K562 (cell line): ENCODE measurements at regions not wholly inside any gene's neighbourhood (a gene's known extent, or its start where the extent isn't known, plus 50 kb on each side); places are given as distances from the start of the nearest gene placed in this dataset.

Experiments
- ATAC-seq: fragments of 200-7000 bp; cut with Tn5 transposase; 3 replicates; pipeline ENCODE4 v1.9.1; 2020; ENCODE audit warnings: moderate library complexity
- BruUV-seq: library from RNA; stranded (reverse); fragments of 400-500 nt; replicated peaks from 2 replicates; lab custom pipeline; 2021; lab: Mats Ljungman, UMichigan
- CTCF ChIA-PET: fragments of 300-600 bp; formaldehyde crosslinking; extraction: SDS; loops from one replicate; lab custom pipeline; 2021; ENCODE audit warnings: low intra/inter-chr PET ratio; lab: Yijun Ruan, JAX
- POLR2A ChIA-PET: fragments of 300-600, 350-650 bp; sonication (Branson Sonifier 250); formaldehyde crosslinking; extraction: SDS; loops from one replicate; lab custom pipeline; 2021; ENCODE audit warnings: antibody characterized with exemption, inconsistent platforms; lab: Yijun Ruan, JAX
- DNase-seq, 4 experiments: peaks; one replicate each; pipeline versions ENCODE4 v3.0.0 to v3.0.0-alpha.2; 2011 to 2018; ENCODE audit warnings: low spot score in 3 of 4, mixed read lengths in 3 of 4; ENCODE audit errors: extremely low read depth in 1 of 4
- FAIRE-seq: peaks from 2 replicates; lab custom pipeline; 2011; peaks lifted over from hg19 to GRCh38; lab: Jason Lieb, UNC
- H2AFZ ChIP-seq: 2 replicates; pipeline ENCODE4 v1.6.0; 2011; ENCODE audit warnings: low read depth, low read length, control low read depth, inconsistent platforms
- H3K27ac ChIP-seq: fragments of 200-600 bp; 3 replicates; pipeline ENCODE4 v1.8.0; 2011; ENCODE audit warnings: low read depth, mild to moderate bottlenecking, control low read depth, inconsistent platforms, low read length, moderate library complexity, mixed read lengths; ENCODE audit errors: extremely low read depth
- H3K27me3 ChIP-seq, 2 experiments: fragments of 300-600 bp in 1 of 2; 2 replicates in 1 of 2; 3 replicates in 1 of 2; pipeline versions ENCODE4 v1.6.0 to v1.8.0; 2011; ENCODE audit warnings: inconsistent platforms in 2 of 2, low read length in 2 of 2, mild to moderate bottlenecking in 1 of 2, mixed read lengths in 1 of 2, moderate library complexity in 1 of 2; ENCODE audit not compliant: control insufficient read depth in 2 of 2, insufficient read depth in 2 of 2
- H3K36me3 ChIP-seq: fragments of 300-600 bp; 3 replicates; pipeline ENCODE4 v1.8.0; 2011; ENCODE audit warnings: mild to moderate bottlenecking, low read length, inconsistent platforms; ENCODE audit not compliant: control insufficient read depth, insufficient read depth
- H3K4me1 ChIP-seq, 2 experiments: fragments of 200-600 bp in 1 of 2; replicated peaks in 1 of 2; 2 replicates in 1 of 2; 3 replicates in 1 of 2; pipeline versions ENCODE4 v1.5.1 to v1.8.0; 2011; ENCODE audit warnings: inconsistent platforms in 2 of 2, low read length in 2 of 2, mild to moderate bottlenecking in 1 of 2, mixed read lengths in 1 of 2, moderate library complexity in 1 of 2; ENCODE audit not compliant: control insufficient read depth in 2 of 2, insufficient read depth in 2 of 2
- H3K4me2 ChIP-seq: 2 replicates; pipeline ENCODE4 v1.6.1; 2011; ENCODE audit warnings: low read length, control low read depth, inconsistent platforms, mixed read lengths; ENCODE audit not compliant: insufficient read depth
- H3K4me3 ChIP-seq: fragments of 200-600 bp; sonication (generic), shearing (Covaris generic); 2 replicates; pipeline ENCODE4 v1.5.1; 2016; ENCODE audit warnings: control low read depth, inconsistent platforms
- H3K79me2 ChIP-seq: fragments of 200-600 bp; 3 replicates; pipeline ENCODE4 v1.8.0; 2011; ENCODE audit warnings: low read length, inconsistent platforms; ENCODE audit not compliant: control insufficient read depth, insufficient read depth
- H3K9ac ChIP-seq, 2 experiments: 2 replicates each; pipeline versions ENCODE4 v1.6.0 to v1.6.1; 2011; ENCODE audit warnings: low read depth in 2 of 2, low read length in 2 of 2, control low read depth in 1 of 2, inconsistent platforms in 1 of 2, mild to moderate bottlenecking in 1 of 2, mixed read lengths in 1 of 2; ENCODE audit not compliant: insufficient read depth in 1 of 2
- H3K9me1 ChIP-seq: one replicate; pipeline ENCODE4 v1.6.0; 2011; ENCODE audit warnings: inconsistent platforms, mild to moderate bottlenecking, low read length, moderate library complexity; ENCODE audit not compliant: control insufficient read depth, insufficient read depth
- H3K9me3 ChIP-seq: replicated peaks from 2 replicates; pipeline ENCODE4 v1.5.1; 2011; ENCODE audit warnings: low read depth, low read length, inconsistent platforms; ENCODE audit not compliant: control insufficient read depth, insufficient read depth
- H4K20me1 ChIP-seq: replicated peaks from 2 replicates; pipeline ENCODE4 v1.6.1; 2011; ENCODE audit warnings: low read length, inconsistent platforms, mixed read lengths; ENCODE audit not compliant: control insufficient read depth, insufficient read depth
- BACH1 ChIP-seq: fragments of 200-800 bp; sonication (Bioruptor generic); IDR thresholded peaks from 2 replicates; pipeline ENCODE4 v1.6.1; 2016; ENCODE audit warnings: missing genetic modification characterization, missing compliant biosample characterization
- BDP1 ChIP-seq: IDR thresholded peaks from 3 replicates; pipeline ENCODE4 v1.6.1; 2011; ENCODE audit not compliant: insufficient read length, insufficient read depth
- FOXA3 ChIP-seq, 2 experiments: fragments of 450-650 bp in 1 of 2; sonication (generic) in 1 of 2; formaldehyde crosslinking; IDR thresholded peaks in 1 of 2; conservative IDR thresholded peaks in 1 of 2; 2 replicates each; pipeline versions ENCODE4 v1.4.0 to v1.8.0; 2020 to 2022; ENCODE audit warnings: mild to moderate bottlenecking in 2 of 2, missing genetic modification reagents in 1 of 2
- FOXK1 ChIP-seq: sonication (generic); formaldehyde crosslinking; IDR thresholded peaks from 2 replicates; pipeline ENCODE4 v1.8.0; 2022; ENCODE audit warnings: missing genetic modification reagents, mild to moderate bottlenecking, borderline replicate concordance
- STAT5B ChIP-seq: fragments of 250-450 bp; sonication (Bioruptor Pico); IDR thresholded peaks from 2 replicates; pipeline ENCODE4 v1.8.0; 2021; ENCODE audit warnings: mild to moderate bottlenecking, inconsistent platforms
- ZBTB7A ChIP-seq: IDR thresholded peaks from 2 replicates; pipeline ENCODE4 v1.6.1; 2011; ENCODE audit warnings: low read depth, mild to moderate bottlenecking, low read length, moderate library complexity, borderline replicate concordance; ENCODE audit not compliant: control insufficient read depth
- ZNF583 ChIP-seq: fragments of 250-450 bp; sonication (Bioruptor Pico); IDR thresholded peaks from 2 replicates; pipeline ENCODE4 v1.4.0; 2020
- WGBS: fragments of 100-300 bp; shearing (Covaris generic); methylation state at CpG from one replicate; pipeline ENCODE4 v1.1.6; 2016; ENCODE audit warnings: low coverage, mixed read lengths; ENCODE audit not compliant: insufficient coverage; ENCODE audit errors: missing lambda C conversion rate; 5-methylcytosine and 5-hydroxymethylcytosine counted together
- in situ Hi-C: fragments of 300-500 bp; cut with MboI; formaldehyde crosslinking; loops from 4 replicates; pipeline ENCODE4 v1.15.0; 2018; ENCODE audit warnings: inconsistent platforms, mixed read lengths
- intact Hi-C: fragments of 100-400 bp; cut with micrococcal nuclease; formaldehyde crosslinking; loops from 2 replicates; pipeline ENCODE4 v1.14.2; 2022

DNA sequence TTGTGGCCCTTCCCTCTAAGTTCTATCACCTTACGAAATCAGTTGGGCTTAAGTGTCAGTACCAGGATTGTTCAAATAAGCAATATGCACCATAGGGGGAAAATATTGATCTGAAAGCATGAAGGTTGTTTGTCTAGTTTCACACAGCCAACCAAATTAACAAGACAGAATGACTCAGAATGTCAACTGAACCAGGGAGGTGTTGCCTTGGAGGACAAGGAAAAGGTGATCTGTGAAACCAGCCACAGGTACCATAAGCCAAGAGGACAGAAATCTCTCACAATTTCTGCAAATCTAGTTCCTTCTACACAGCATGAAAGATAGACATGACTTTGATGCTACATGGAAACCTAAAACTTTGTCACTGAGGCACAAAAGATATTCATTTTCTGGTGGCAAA is 297.9 kb downstream of the BCL11B start (continued):
- TF ChIP-seq FOXK1 (CRISPR knock-in tag): no peak
- no peak for TF ChIP-seq ZNF583 (CRISPR knock-in tag)
- no peak for TF ChIP-seq FOXA3 (CRISPR knock-in tag; conservative IDR thresholded peaks at IDR 0.05 in 1 of 2, IDR thresholded peaks at IDR 0.05 in 1 of 2)
- TF ChIP-seq STAT5B: no peak

DNA sequence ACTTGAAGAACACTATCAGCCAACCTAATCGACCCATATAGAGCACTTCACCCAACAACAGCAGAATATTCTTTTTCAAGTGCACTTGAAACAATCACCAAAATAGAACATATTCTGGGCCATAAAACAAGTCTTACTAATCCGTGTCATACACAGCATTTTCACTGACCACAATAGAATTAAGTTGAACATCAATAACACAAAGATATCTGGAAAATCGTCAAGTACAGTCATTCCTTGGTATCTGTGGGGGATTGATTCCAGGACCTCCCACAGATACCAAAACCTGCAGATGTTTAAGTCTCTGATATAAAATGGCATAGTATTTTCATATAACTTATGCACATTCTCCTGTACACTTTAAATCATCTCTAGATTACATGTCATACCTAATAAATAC is 295.7 kb downstream of the BCL11B start:
- no peaks in the 10 kb centered on the region for H3K9me1 ChIP-seq
- no peak overlapping the region for H3K9ac ChIP-seq
- no TSS peak for BruUV-seq
- no peak overlapping the region for H3K4me2 ChIP-seq
- no peak for DNase-seq
- in situ Hi-C loops: no loop called here
- H3K4me3 ChIP-seq: no peak overlapping the region
- no peaks in the 10 kb centered on the region for H3K9me3 ChIP-seq
- CTCF ChIA-PET: no interaction called here
- WGBS: 3% methylated on average over 3 of the region's 3 CpGs
- no peak for FAIRE-seq
- H3K79me2 ChIP-seq: no peaks in the 10 kb centered on the region
- ATAC-seq: no peak
- POLR2A ChIA-PET: no interaction called here
- no peak overlapping the region for H2AFZ ChIP-seq
- H3K27ac ChIP-seq: no peak overlapping the region
- intact Hi-C loops: no loop called here
- no peaks in the 10 kb centered on the region for H4K20me1 ChIP-seq
- no peaks in the 10 kb centered on the region for H3K4me1 ChIP-seq
- H3K36me3 ChIP-seq: no peaks in the 10 kb centered on the region
- H3K27me3 ChIP-seq: no peaks in the 10 kb centered on the region
- no peak for TF ChIP-seq BDP1
- no peak for TF ChIP-seq BACH1
- no peak for TF ChIP-seq ZBTB7A
- TF ChIP-seq, all 486 proteins: peak for 0
